NCI-H2171 (cell line): ENCODE measurements at regions not wholly inside any gene's neighbourhood (a gene's known extent, or its start where the extent isn't known, plus 50 kb on each side); places are given as distances from the start of the nearest gene placed in this dataset.
"Not testable (repeated sequence)": the region's sequence is repeated elsewhere in the genome, so short reads cannot be mapped to it uniquely, and the experiment has no call there.

Source experiments
- DNase-seq: peaks from one replicate; lab custom pipeline; 2025; lab: John Stamatoyannopoulos, UW

GRCh38 chr5:157944077-157944633 is 85.2 kb upstream of the CLINT1 start:
- no peak for DNase-seq

- no peak for DNase-seq
These were observed 83.7 kb upstream of the CLINT1 start for GRCh38 chr5:157942595-157942994.

GRCh38 chr5:157941616-157942015 is 82.7 kb upstream of the CLINT1 start:
- no peak for DNase-seq

GRCh38 chr5:157938101-157938500 is 79.2 kb upstream of the CLINT1 start:
- not testable (repeated sequence) for DNase-seq

- not testable (repeated sequence) for DNase-seq
These were observed 78.0 kb upstream of the CLINT1 start for GRCh38 chr5:157936776-157937501.

- no peak for DNase-seq
These were observed 75.7 kb upstream of the CLINT1 start for GRCh38 chr5:157934600-157934999.

GRCh38 chr5:157933005-157933404 is 74.1 kb upstream of the CLINT1 start:
- no peak for DNase-seq

- DNase-seq = no peak
These were observed 71.8 kb upstream of the CLINT1 start for GRCh38 chr5:157930710-157931109.

GRCh38 chr5:157926977-157927376 is 68.0 kb upstream of the CLINT1 start:
- no peak for DNase-seq

GRCh38 chr5:157925786-157926671 is 67.1 kb upstream of the CLINT1 start:
- no peak for DNase-seq

GRCh38 chr5:157924931-157925729 is 66.2 kb upstream of the CLINT1 start:
- no peak for DNase-seq

- DNase-seq = no peak
These were observed 65.5 kb upstream of the CLINT1 start for GRCh38 chr5:157924490-157924889.

- DNase-seq = no peak
These were observed 64.8 kb upstream of the CLINT1 start for GRCh38 chr5:157923765-157924164.

- no peak for DNase-seq
These were observed 63.1 kb upstream of the CLINT1 start for GRCh38 chr5:157922026-157922425.

GRCh38 chr5:157920828-157921170 is 61.9 kb upstream of the CLINT1 start:
- no peak for DNase-seq

GRCh38 chr5:157918811-157919742 is 60.1 kb upstream of the CLINT1 start:
- DNase-seq = no peak

GRCh38 chr5:157917899-157918809 is 59.2 kb upstream of the CLINT1 start:
- no peak for DNase-seq

GRCh38 chr5:157917491-157917890 is 58.5 kb upstream of the CLINT1 start:
- DNase-seq = no peak

GRCh38 chr5:157915638-157916037 is 56.7 kb upstream of the CLINT1 start:
- DNase-seq = no peak
